ENCODE measurements at regions not wholly inside any gene's neighbourhood (a gene's known extent, or its start where the extent isn't known, plus 50 kb on each side); places are given as distances from the start of the nearest gene placed in this dataset.

GRCh38 chr5:107320846-107321245 lies 349.9 kb downstream of the EFNA5 start:
- H3K27me3 ChIP-seq (ENCODE audit: control insufficient read depth, insufficient read depth, low read length): no peaks in the 10 kb centered on the region
- FAIRE-seq (no peak), DNase-seq (ENCODE audit: low read depth) (peak; percentile 35)
- H3K4me3 ChIP-seq (ENCODE audit: low read depth, low read length): no peak overlapping the region
- TF ChIP-seq CTCF (IDR thresholded peaks at IDR 0.05; ENCODE audit: insufficient read depth, low read length, severe bottlenecking): no peak
- no peaks in the 10 kb centered on the region for H3K36me3 ChIP-seq (ENCODE audit: control insufficient read depth, insufficient read depth, low read length)

GRCh38 chr5:107320376-107320775 lies 350.4 kb downstream of the EFNA5 start:
- Histone ChIP-seq H3K36me3 (ENCODE audit: control insufficient read depth, insufficient read depth, low read length) (no peaks in the 10 kb centered on the region), H3K27me3 (ENCODE audit: control insufficient read depth, insufficient read depth, low read length) (no peaks in the 10 kb centered on the region), H3K4me3 (ENCODE audit: low read depth, low read length) (no peak overlapping the region)
- FAIRE-seq (no peak), DNase-seq (ENCODE audit: low read depth) (no peak)
- TF ChIP-seq CTCF (IDR thresholded peaks at IDR 0.05; ENCODE audit: insufficient read depth, low read length, severe bottlenecking): no peak

- no peak for TF ChIP-seq CTCF (IDR thresholded peaks at IDR 0.05; ENCODE audit: insufficient read depth, low read length, severe bottlenecking)
- FAIRE-seq: no peak
- DNase-seq (ENCODE audit: low read depth): no peak
- no peak overlapping the region for H3K4me3 ChIP-seq (ENCODE audit: low read depth, low read length)
- no peaks in the 10 kb centered on the region for H3K36me3 ChIP-seq (ENCODE audit: control insufficient read depth, insufficient read depth, low read length)
- no peaks in the 10 kb centered on the region for H3K27me3 ChIP-seq (ENCODE audit: control insufficient read depth, insufficient read depth, low read length)
Measured at GRCh38 chr5:107319901-107320300, 350.8 kb downstream of the EFNA5 start.

GRCh38 chr5:107314330-107314729 lies 356.4 kb downstream of the EFNA5 start:
- DNase-seq (ENCODE audit: low read depth) (no peak), FAIRE-seq (no peak)
- no peak overlapping the region for H3K4me3 ChIP-seq (ENCODE audit: low read depth, low read length)
- H3K27me3 ChIP-seq (ENCODE audit: control insufficient read depth, insufficient read depth, low read length): no peaks in the 10 kb centered on the region
- H3K36me3 ChIP-seq (ENCODE audit: control insufficient read depth, insufficient read depth, low read length): no peaks in the 10 kb centered on the region
- TF ChIP-seq CTCF (IDR thresholded peaks at IDR 0.05; ENCODE audit: insufficient read depth, low read length, severe bottlenecking): no peak

- FAIRE-seq: no peak
Measured at GRCh38 chr5:107313921-107314320, 356.8 kb downstream of the EFNA5 start.

More at GRCh38 chr5:107313921-107314320, 356.8 kb downstream of the EFNA5 start:
- Histone ChIP-seq H3K36me3 (ENCODE audit: control insufficient read depth, insufficient read depth, low read length) (no peaks in the 10 kb centered on the region), H3K4me3 (ENCODE audit: low read depth, low read length) (no peak overlapping the region), H3K27me3 (ENCODE audit: control insufficient read depth, insufficient read depth, low read length) (no peaks in the 10 kb centered on the region)
- no peak for TF ChIP-seq CTCF (IDR thresholded peaks at IDR 0.05; ENCODE audit: insufficient read depth, low read length, severe bottlenecking)
- no peak for DNase-seq (ENCODE audit: low read depth)
